Neuronal stem cell (in vitro differentiated cells): ENCODE measurements at regions not wholly inside any gene's neighbourhood (a gene's known extent, or its start where the extent isn't known, plus 50 kb on each side); places are given as distances from the start of the nearest gene placed in this dataset.

ENCODE experiments used
- DNase-seq: peaks from one replicate; pipeline ENCODE4 v3.0.0-alpha.2; 2013; ENCODE audit warnings: low spot score
- H2AFZ ChIP-seq: one replicate; pipeline ENCODE4 v1.6.1; 2013; ENCODE audit warnings: mild to moderate bottlenecking, low read length, inconsistent platforms
- H2AK5ac ChIP-seq: 2 replicates; pipeline ENCODE4 v1.6.1; 2013; ENCODE audit warnings: low read depth, mild to moderate bottlenecking, inconsistent platforms, low read length, moderate library complexity, mixed read lengths
- H2BK120ac ChIP-seq: 2 replicates; pipeline ENCODE4 v1.6.1; 2013; ENCODE audit warnings: low read depth, mild to moderate bottlenecking, inconsistent platforms, low read length, moderate library complexity, mixed read lengths
- H2BK12ac ChIP-seq: one replicate; pipeline ENCODE4 v1.6.1; 2013; ENCODE audit warnings: low read length, inconsistent platforms
- H2BK15ac ChIP-seq: 2 replicates; pipeline ENCODE4 v1.6.1; 2013; ENCODE audit warnings: mild to moderate bottlenecking, low read length, inconsistent platforms, mixed read lengths
- H2BK5ac ChIP-seq: one replicate; pipeline ENCODE4 v1.6.1; 2013; ENCODE audit warnings: inconsistent platforms, mild to moderate bottlenecking, low read length, moderate library complexity
- H3K14ac ChIP-seq: one replicate; pipeline ENCODE4 v1.6.1; 2013; ENCODE audit warnings: low read length, inconsistent platforms
- H3K18ac ChIP-seq: 2 replicates; pipeline ENCODE4 v1.6.1; 2013; ENCODE audit warnings: low read length, inconsistent platforms
- H3K23ac ChIP-seq: 2 replicates; pipeline ENCODE4 v1.6.1; 2013; ENCODE audit warnings: low read depth, mild to moderate bottlenecking, mixed read lengths, low read length, inconsistent platforms; ENCODE audit not compliant: poor library complexity
- H3K27ac ChIP-seq: replicated peaks from 3 replicates; pipeline ENCODE4 v1.5.1; 2013; ENCODE audit warnings: low read length, inconsistent platforms
- H3K27me3 ChIP-seq, 3 experiments: 2 replicates each; pipeline ENCODE4 v1.6.1; 2013; ENCODE audit warnings: low read length in 3 of 3, mild to moderate bottlenecking in 2 of 3, inconsistent platforms in 1 of 3, low read depth in 1 of 3, mixed read lengths in 1 of 3, moderate library complexity in 1 of 3; ENCODE audit not compliant: control insufficient read depth in 3 of 3, insufficient read depth in 3 of 3
- H3K36me3 ChIP-seq, 2 donors: replicated peaks in 1 of 2; 2 replicates each; pipeline ENCODE4 v1.6.1; 2013; ENCODE audit warnings: low read length in 2 of 2; ENCODE audit not compliant: control insufficient read depth in 2 of 2, insufficient read depth in 2 of 2
- H3K4ac ChIP-seq: 2 replicates; pipeline ENCODE4 v1.6.1; 2013; ENCODE audit warnings: inconsistent platforms, mild to moderate bottlenecking, low read length, moderate library complexity
- H3K4me1 ChIP-seq, 2 donors: 1 replicate in 1 of 2; 2 replicates in 1 of 2; pipeline ENCODE4 v1.6.1; 2013; ENCODE audit warnings: low read length in 2 of 2, low read depth in 1 of 2; ENCODE audit not compliant: control insufficient read depth in 2 of 2, insufficient read depth in 1 of 2
- H3K4me2 ChIP-seq: one replicate; pipeline ENCODE4 v1.6.1; 2013; ENCODE audit warnings: mild to moderate bottlenecking, low read length, inconsistent platforms; ENCODE audit not compliant: insufficient read depth, poor library complexity, severe bottlenecking
- H3K4me3 ChIP-seq, 2 donors: 2 replicates each; pipeline ENCODE4 v1.5.1; 2013; ENCODE audit warnings: low read length in 2 of 2, mild to moderate bottlenecking in 2 of 2, inconsistent platforms in 1 of 2, moderate library complexity in 1 of 2
- H3K79me1 ChIP-seq: one replicate; pipeline ENCODE4 v1.6.1; 2013; ENCODE audit warnings: low read depth, mild to moderate bottlenecking, inconsistent platforms, low read length, moderate library complexity
- H3K9ac ChIP-seq: one replicate; pipeline ENCODE4 v1.6.1; 2013; ENCODE audit warnings: mild to moderate bottlenecking, low read depth, low read length, inconsistent platforms; ENCODE audit not compliant: poor library complexity
- H3K9me3 ChIP-seq, 2 donors: replicated peaks in 1 of 2; 2 replicates each; pipeline versions ENCODE3 to v1.6.1; 2013; ENCODE audit warnings: low read length in 2 of 2, mild to moderate bottlenecking in 2 of 2, inconsistent platforms in 1 of 2, low read depth in 1 of 2, mixed read lengths in 1 of 2, moderate library complexity in 1 of 2; ENCODE audit not compliant: control insufficient read depth in 2 of 2, insufficient read depth in 1 of 2
- H4K8ac ChIP-seq: one replicate; pipeline ENCODE4 v1.6.1; 2013; ENCODE audit warnings: low read depth, mild to moderate bottlenecking, inconsistent platforms, low read length, moderate library complexity
- H4K91ac ChIP-seq: one replicate; pipeline ENCODE4 v1.6.1; 2013; ENCODE audit warnings: low read length, low read depth, mild to moderate bottlenecking, inconsistent platforms; ENCODE audit not compliant: poor library complexity
- WGBS, 2 donors: extraction: QIAGEN DNeasy Blood & Tissue Kit; methylation state at CpG; one replicate each; pipeline ENCODE4 v1.1.7; 2013; ENCODE audit warnings: missing lambda C conversion rate in 2 of 2, mixed read lengths in 1 of 2; ENCODE audit not compliant: insufficient read length in 2 of 2, insufficient replicate concordance in 1 of 2; ENCODE audit errors: extremely low coverage in 2 of 2; 5-methylcytosine and 5-hydroxymethylcytosine counted together

DNA sequence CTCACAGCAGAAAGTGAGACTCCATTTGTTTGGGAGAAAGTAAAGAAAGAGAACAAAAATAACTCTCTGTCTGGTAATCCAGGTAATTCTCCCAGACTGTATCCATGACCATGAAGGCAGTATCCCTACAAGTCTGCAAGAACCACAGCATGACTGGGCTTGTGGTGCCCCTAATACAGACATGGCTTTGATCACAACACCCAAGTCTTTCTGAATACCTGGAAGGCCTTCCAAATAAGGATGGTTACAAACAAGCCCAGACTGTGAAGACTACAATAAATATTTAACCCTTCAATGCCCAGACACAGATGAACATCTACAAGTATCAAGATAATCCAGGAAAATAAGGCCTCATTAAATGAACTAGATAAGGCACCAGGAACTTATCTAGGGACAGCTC is 481.1 kb upstream of the RORB start:
- Histone ChIP-seq H3K4me3 (no peak overlapping the region), H2BK12ac (no peak overlapping the region), H2AFZ (no peak overlapping the region), H3K4me1 (no peaks in the 10 kb centered on the region), H2BK5ac (no peak overlapping the region), H4K91ac (no peak overlapping the region), H3K23ac (no peak overlapping the region), H3K18ac (no peak overlapping the region), H3K4ac (no peak overlapping the region), H3K79me1 (no peaks in the 10 kb centered on the region), H2BK120ac (no peak overlapping the region), H3K9ac (no peak overlapping the region), H3K14ac (peak overlapping the region; percentile 38), H3K27ac (no peak overlapping the region), H2BK15ac (no peak overlapping the region), H2AK5ac (no peak overlapping the region), H3K4me2 (no peak overlapping the region), H3K9me3 (no peaks in the 10 kb centered on the region), H3K36me3 (no peaks in the 10 kb centered on the region), H3K27me3 (no peaks in the 10 kb centered on the region), H4K8ac (no peak overlapping the region)
- DNase-seq: no peak

DNA sequence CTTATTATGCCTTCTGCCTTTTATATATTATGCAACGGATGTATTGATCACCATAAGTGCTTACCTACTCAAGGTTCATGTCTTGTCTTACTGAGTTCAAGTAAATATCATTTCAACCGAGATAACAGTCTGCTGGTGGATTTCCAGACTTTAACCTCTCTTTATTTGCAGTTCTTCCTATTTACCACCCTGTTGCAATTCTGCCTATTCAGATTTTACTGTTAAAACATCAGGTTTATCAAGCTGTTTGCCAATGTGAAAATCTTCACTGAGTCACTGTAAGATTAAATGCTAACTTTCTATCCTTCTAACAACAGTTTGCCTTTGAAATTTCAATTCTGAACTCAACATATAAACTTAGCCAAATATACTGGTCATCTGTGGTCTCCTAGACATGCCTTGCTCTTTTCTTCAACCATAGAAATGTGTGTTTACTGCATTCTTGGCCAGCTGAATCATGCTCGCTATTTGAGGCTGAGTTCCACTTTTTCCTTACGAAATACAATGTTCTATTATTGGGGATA is 471.7 kb upstream of the RORB start:
- Histone ChIP-seq H4K91ac (no peak overlapping the region), H3K4ac (no peak overlapping the region), H3K4me1 (no peaks in the 10 kb centered on the region), H4K8ac (no peak overlapping the region), H3K9ac (no peak overlapping the region), H2BK12ac (no peak overlapping the region), H3K23ac (no peak overlapping the region), H3K18ac (no peak overlapping the region), H3K14ac (no peak overlapping the region), H2AK5ac (no peak overlapping the region), H2AFZ (no peak overlapping the region), H3K9me3 (no peaks in the 10 kb centered on the region), H3K27me3 (no peaks in the 10 kb centered on the region), H3K36me3 (no peaks in the 10 kb centered on the region), H3K4me3 (no peak overlapping the region), H2BK15ac (no peak overlapping the region), H2BK120ac (no peak overlapping the region), H3K79me1 (no peaks in the 10 kb centered on the region), H2BK5ac (no peak overlapping the region), H3K27ac (no peak overlapping the region), H3K4me2 (no peak overlapping the region)
- no CpG with 5 or more reads among the region's 4 CpGs for WGBS, 2 donors
- DNase-seq: no peak

DNA sequence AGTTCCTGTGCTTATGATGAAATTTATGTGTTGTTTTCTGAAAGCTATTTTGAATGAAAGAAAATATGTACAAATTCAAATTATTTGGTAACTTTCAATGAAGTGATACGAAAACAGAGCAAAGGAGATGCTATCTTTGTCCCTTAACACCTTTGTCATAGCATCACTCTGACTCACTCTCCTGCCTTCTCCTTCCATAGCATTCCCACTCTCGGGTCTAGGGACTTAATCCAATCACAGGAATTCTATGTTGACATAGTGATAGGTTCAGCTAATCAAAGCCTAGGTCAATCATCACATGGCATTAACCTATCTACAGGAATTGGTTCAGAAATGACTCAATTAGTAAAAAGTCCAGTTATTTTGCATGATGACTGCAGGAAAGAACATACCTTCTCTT is 464.7 kb upstream of the RORB start:
- no peak for DNase-seq

DNA sequence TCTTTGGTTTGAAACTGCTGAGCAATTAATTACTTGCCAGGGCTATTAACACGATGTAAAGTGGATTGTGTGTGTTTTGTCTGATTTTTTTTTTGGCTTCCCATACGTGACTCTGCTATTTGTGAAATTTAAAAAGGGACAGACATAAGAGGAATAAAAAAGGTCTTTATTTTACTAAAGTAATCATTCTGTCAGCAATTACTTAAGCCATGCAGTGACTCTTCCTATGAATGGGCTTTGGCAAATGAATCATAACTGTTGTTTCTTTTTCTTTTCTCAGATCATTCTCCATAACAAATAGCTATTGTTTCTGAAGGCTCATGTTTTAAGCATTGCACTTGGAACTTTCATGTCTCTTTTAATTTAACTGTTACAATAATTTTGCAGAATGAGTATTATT is 461.3 kb upstream of the RORB start:
- H3K9me3 ChIP-seq: no peaks in the 10 kb centered on the region
- DNase-seq: no peak
- WGBS, 2 donors: no CpG with 5 or more reads among the region's 2 CpGs

More for the DNA sequence above, 464.7 kb upstream of the RORB start:
- H2BK120ac ChIP-seq: no peak overlapping the region
- no peak overlapping the region for H3K9ac ChIP-seq
- H3K4me1 ChIP-seq: no peaks in the 10 kb centered on the region
- no peak overlapping the region for H2BK5ac ChIP-seq
- H2AFZ ChIP-seq: no peak overlapping the region
- no peak overlapping the region for H3K4me3 ChIP-seq
- H3K4ac ChIP-seq: no peak overlapping the region
- H3K79me1 ChIP-seq: no peaks in the 10 kb centered on the region
- H2BK15ac ChIP-seq: no peak overlapping the region
- no peak overlapping the region for H2AK5ac ChIP-seq
- no peak overlapping the region for H2BK12ac ChIP-seq
- H3K36me3 ChIP-seq: no peaks in the 10 kb centered on the region
- H3K14ac ChIP-seq: no peak overlapping the region
- no peak overlapping the region for H4K8ac ChIP-seq
- H3K27me3 ChIP-seq: no peaks in the 10 kb centered on the region
- H3K18ac ChIP-seq: no peak overlapping the region
- WGBS, 2 donors: no CpG with 5 or more reads among the region's 2 CpGs
- H4K91ac ChIP-seq: no peak overlapping the region
- H3K27ac ChIP-seq: no peak overlapping the region
- no peak overlapping the region for H3K23ac ChIP-seq
- no peaks in the 10 kb centered on the region for H3K9me3 ChIP-seq
- no peak overlapping the region for H3K4me2 ChIP-seq

More for the DNA sequence above, 461.3 kb upstream of the RORB start:
- no peak overlapping the region for H3K23ac ChIP-seq
- no peaks in the 10 kb centered on the region for H3K79me1 ChIP-seq
- H4K8ac ChIP-seq: no peak overlapping the region
- H3K4ac ChIP-seq: no peak overlapping the region
- no peak overlapping the region for H2BK120ac ChIP-seq
- no peak overlapping the region for H3K27ac ChIP-seq
- no peak overlapping the region for H2BK5ac ChIP-seq
- H3K4me1 ChIP-seq: no peaks in the 10 kb centered on the region
- no peaks in the 10 kb centered on the region for H3K36me3 ChIP-seq
- H3K4me2 ChIP-seq: no peak overlapping the region
- no peaks in the 10 kb centered on the region for H3K27me3 ChIP-seq
- no peak overlapping the region for H3K14ac ChIP-seq
- H2BK12ac ChIP-seq: no peak overlapping the region
- H4K91ac ChIP-seq: no peak overlapping the region
- H3K18ac ChIP-seq: no peak overlapping the region
- H2BK15ac ChIP-seq: no peak overlapping the region
- no peak overlapping the region for H2AFZ ChIP-seq
- no peak overlapping the region for H3K4me3 ChIP-seq
- no peak overlapping the region for H3K9ac ChIP-seq
- H2AK5ac ChIP-seq: no peak overlapping the region
